Neuronal stem cell (in vitro differentiated cells): ENCODE measurements at regions not wholly inside any gene's neighbourhood (a gene's known extent, or its start where the extent isn't known, plus 50 kb on each side); places are given as distances from the start of the nearest gene placed in this dataset.
A peak's percentile ranks its signal among the peaks of the same experiment; 100 is the strongest.

Experiments used
- DNase-seq: peaks from one replicate; pipeline ENCODE4 v3.0.0-alpha.2; 2013; ENCODE audit warnings: low spot score
- H2AFZ ChIP-seq: one replicate; pipeline ENCODE4 v1.6.1; 2013; ENCODE audit warnings: mild to moderate bottlenecking, low read length, inconsistent platforms
- H2AK5ac ChIP-seq: 2 replicates; pipeline ENCODE4 v1.6.1; 2013; ENCODE audit warnings: low read depth, mild to moderate bottlenecking, inconsistent platforms, low read length, moderate library complexity, mixed read lengths
- H2BK120ac ChIP-seq: 2 replicates; pipeline ENCODE4 v1.6.1; 2013; ENCODE audit warnings: low read depth, mild to moderate bottlenecking, inconsistent platforms, low read length, moderate library complexity, mixed read lengths
- H2BK12ac ChIP-seq: one replicate; pipeline ENCODE4 v1.6.1; 2013; ENCODE audit warnings: low read length, inconsistent platforms
- H2BK15ac ChIP-seq: 2 replicates; pipeline ENCODE4 v1.6.1; 2013; ENCODE audit warnings: mild to moderate bottlenecking, low read length, inconsistent platforms, mixed read lengths
- H2BK5ac ChIP-seq: one replicate; pipeline ENCODE4 v1.6.1; 2013; ENCODE audit warnings: inconsistent platforms, mild to moderate bottlenecking, low read length, moderate library complexity
- H3K14ac ChIP-seq: one replicate; pipeline ENCODE4 v1.6.1; 2013; ENCODE audit warnings: low read length, inconsistent platforms
- H3K18ac ChIP-seq: 2 replicates; pipeline ENCODE4 v1.6.1; 2013; ENCODE audit warnings: low read length, inconsistent platforms
- H3K23ac ChIP-seq: 2 replicates; pipeline ENCODE4 v1.6.1; 2013; ENCODE audit warnings: low read depth, mild to moderate bottlenecking, mixed read lengths, low read length, inconsistent platforms; ENCODE audit not compliant: poor library complexity
- H3K27ac ChIP-seq: replicated peaks from 3 replicates; pipeline ENCODE4 v1.5.1; 2013; ENCODE audit warnings: low read length, inconsistent platforms
- H3K27me3 ChIP-seq, 3 experiments: 2 replicates each; pipeline ENCODE4 v1.6.1; 2013; ENCODE audit warnings: low read length in 3 of 3, mild to moderate bottlenecking in 2 of 3, inconsistent platforms in 1 of 3, low read depth in 1 of 3, mixed read lengths in 1 of 3, moderate library complexity in 1 of 3; ENCODE audit not compliant: control insufficient read depth in 3 of 3, insufficient read depth in 3 of 3
- H3K36me3 ChIP-seq, 2 donors: replicated peaks in 1 of 2; 2 replicates each; pipeline ENCODE4 v1.6.1; 2013; ENCODE audit warnings: low read length in 2 of 2; ENCODE audit not compliant: control insufficient read depth in 2 of 2, insufficient read depth in 2 of 2
- H3K4ac ChIP-seq: 2 replicates; pipeline ENCODE4 v1.6.1; 2013; ENCODE audit warnings: inconsistent platforms, mild to moderate bottlenecking, low read length, moderate library complexity
- H3K4me1 ChIP-seq, 2 donors: 1 replicate in 1 of 2; 2 replicates in 1 of 2; pipeline ENCODE4 v1.6.1; 2013; ENCODE audit warnings: low read length in 2 of 2, low read depth in 1 of 2; ENCODE audit not compliant: control insufficient read depth in 2 of 2, insufficient read depth in 1 of 2
- H3K4me2 ChIP-seq: one replicate; pipeline ENCODE4 v1.6.1; 2013; ENCODE audit warnings: mild to moderate bottlenecking, low read length, inconsistent platforms; ENCODE audit not compliant: insufficient read depth, poor library complexity, severe bottlenecking
- H3K4me3 ChIP-seq, 2 donors: 2 replicates each; pipeline ENCODE4 v1.5.1; 2013; ENCODE audit warnings: low read length in 2 of 2, mild to moderate bottlenecking in 2 of 2, inconsistent platforms in 1 of 2, moderate library complexity in 1 of 2
- H3K79me1 ChIP-seq: one replicate; pipeline ENCODE4 v1.6.1; 2013; ENCODE audit warnings: low read depth, mild to moderate bottlenecking, inconsistent platforms, low read length, moderate library complexity
- H3K9ac ChIP-seq: one replicate; pipeline ENCODE4 v1.6.1; 2013; ENCODE audit warnings: mild to moderate bottlenecking, low read depth, low read length, inconsistent platforms; ENCODE audit not compliant: poor library complexity
- H3K9me3 ChIP-seq, 2 donors: replicated peaks in 1 of 2; 2 replicates each; pipeline versions ENCODE3 to v1.6.1; 2013; ENCODE audit warnings: low read length in 2 of 2, mild to moderate bottlenecking in 2 of 2, inconsistent platforms in 1 of 2, low read depth in 1 of 2, mixed read lengths in 1 of 2, moderate library complexity in 1 of 2; ENCODE audit not compliant: control insufficient read depth in 2 of 2, insufficient read depth in 1 of 2
- H4K8ac ChIP-seq: one replicate; pipeline ENCODE4 v1.6.1; 2013; ENCODE audit warnings: low read depth, mild to moderate bottlenecking, inconsistent platforms, low read length, moderate library complexity
- H4K91ac ChIP-seq: one replicate; pipeline ENCODE4 v1.6.1; 2013; ENCODE audit warnings: low read length, low read depth, mild to moderate bottlenecking, inconsistent platforms; ENCODE audit not compliant: poor library complexity
- WGBS, 2 donors: extraction: QIAGEN DNeasy Blood & Tissue Kit; methylation state at CpG; one replicate each; pipeline ENCODE4 v1.1.7; 2013; ENCODE audit warnings: missing lambda C conversion rate in 2 of 2, mixed read lengths in 1 of 2; ENCODE audit not compliant: insufficient read length in 2 of 2, insufficient replicate concordance in 1 of 2; ENCODE audit errors: extremely low coverage in 2 of 2; 5-methylcytosine and 5-hydroxymethylcytosine counted together

DNA sequence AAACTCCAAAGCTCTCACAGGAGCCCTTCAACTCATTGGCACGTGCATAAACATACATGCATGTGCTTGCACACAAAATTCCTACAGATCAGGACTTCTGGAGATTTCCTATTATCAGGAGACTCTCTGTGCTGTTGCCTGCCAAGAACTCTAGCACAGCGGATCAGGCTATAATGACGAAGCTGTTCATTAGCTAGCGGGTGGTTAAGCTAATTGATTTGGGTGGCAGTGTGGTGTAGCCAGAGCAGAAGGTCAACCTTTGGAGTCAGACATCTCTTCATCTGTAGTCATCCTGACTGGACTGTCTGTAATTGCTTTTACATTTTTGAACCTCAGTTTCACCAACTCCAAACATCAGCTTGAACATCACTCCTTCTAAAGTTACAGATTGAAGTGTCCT lies 69.0 kb downstream of the KIF2B start:
- no CpG with 5 or more reads among the region's 4 CpGs for WGBS, 2 donors
- Histone ChIP-seq H3K9me3 (no peaks in the 10 kb centered on the region), H3K27me3 (no peaks in the 10 kb centered on the region), H3K27ac (no peak overlapping the region), H2BK15ac (no peak overlapping the region), H2BK5ac (no peak overlapping the region), H3K4me1 (no peaks in the 10 kb centered on the region), H4K91ac (no peak overlapping the region), H3K9ac (no peak overlapping the region), H3K18ac (no peak overlapping the region), H2AFZ (no peak overlapping the region), H2BK12ac (no peak overlapping the region), H3K4ac (no peak overlapping the region), H2BK120ac (no peak overlapping the region), H3K14ac (no peak overlapping the region), H3K4me3 (no peak overlapping the region), H3K36me3 (no peaks in the 10 kb centered on the region), H3K4me2 (no peak overlapping the region), H4K8ac (no peak overlapping the region), H2AK5ac (no peak overlapping the region), H3K23ac (no peak overlapping the region), H3K79me1 (no peaks in the 10 kb centered on the region)
- no peak for DNase-seq

DNA sequence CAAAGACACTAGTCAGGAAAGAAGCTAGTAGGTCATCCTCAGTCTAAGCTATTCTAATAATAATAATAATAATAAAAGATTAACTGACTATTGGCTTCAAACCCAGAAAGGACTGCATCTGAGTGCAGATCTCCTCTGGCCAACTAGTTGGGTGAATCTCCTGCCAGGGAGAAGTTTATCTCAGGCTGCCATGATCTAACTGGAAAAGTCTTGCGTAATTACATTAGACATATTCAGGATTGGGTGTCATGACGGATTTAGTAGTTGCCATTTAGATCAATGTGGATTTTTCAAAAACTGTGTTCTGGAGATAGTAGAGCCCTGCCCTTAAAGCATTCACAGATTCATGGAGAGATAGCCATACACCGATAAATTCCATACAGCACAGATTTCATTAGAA lies 69.5 kb downstream of the KIF2B start:
- Histone ChIP-seq H2BK5ac (no peak overlapping the region), H3K27me3 (no peaks in the 10 kb centered on the region), H2BK15ac (no peak overlapping the region), H3K79me1 (no peaks in the 10 kb centered on the region), H3K4me3 (no peak overlapping the region), H2AFZ (no peak overlapping the region), H3K27ac (no peak overlapping the region), H2AK5ac (no peak overlapping the region), H3K9me3 (no peaks in the 10 kb centered on the region), H4K8ac (no peak overlapping the region), H4K91ac (no peak overlapping the region), H3K9ac (no peak overlapping the region), H3K23ac (no peak overlapping the region), H3K4me1 (no peaks in the 10 kb centered on the region), H3K4me2 (no peak overlapping the region), H3K14ac (no peak overlapping the region), H3K4ac (no peak overlapping the region), H3K36me3 (no peaks in the 10 kb centered on the region), H2BK12ac (no peak overlapping the region), H3K18ac (no peak overlapping the region), H2BK120ac (no peak overlapping the region)
- no peak for DNase-seq
- WGBS, 2 donors, result no CpG with 5 or more reads among the region's 3 CpGs

GRCh38 chr17:53894591-53894990 lies 71.9 kb downstream of the KIF2B start:
- Histone ChIP-seq H3K4me2 (no peak overlapping the region), H3K4ac (no peak overlapping the region), H3K36me3 (no peaks in the 10 kb centered on the region), H2BK15ac (no peak overlapping the region), H3K27me3 (no peaks in the 10 kb centered on the region), H3K4me1 (peaks cover 0 to 2% of the 10 kb centered on the region in 2 donors), H4K8ac (no peak overlapping the region), H3K14ac (no peak overlapping the region), H3K4me3 (no peak overlapping the region), H3K79me1 (no peaks in the 10 kb centered on the region), H2AK5ac (no peak overlapping the region), H3K23ac (no peak overlapping the region), H2BK12ac (no peak overlapping the region), H3K18ac (no peak overlapping the region), H3K9ac (no peak overlapping the region), H3K9me3 (no peaks in the 10 kb centered on the region), H2BK120ac (no peak overlapping the region), H4K91ac (no peak overlapping the region), H2AFZ (no peak overlapping the region), H3K27ac (no peak overlapping the region), H2BK5ac (no peak overlapping the region)
- WGBS, 2 donors, result no CpG with 5 or more reads among the region's 1 CpG
- no peak for DNase-seq

DNA sequence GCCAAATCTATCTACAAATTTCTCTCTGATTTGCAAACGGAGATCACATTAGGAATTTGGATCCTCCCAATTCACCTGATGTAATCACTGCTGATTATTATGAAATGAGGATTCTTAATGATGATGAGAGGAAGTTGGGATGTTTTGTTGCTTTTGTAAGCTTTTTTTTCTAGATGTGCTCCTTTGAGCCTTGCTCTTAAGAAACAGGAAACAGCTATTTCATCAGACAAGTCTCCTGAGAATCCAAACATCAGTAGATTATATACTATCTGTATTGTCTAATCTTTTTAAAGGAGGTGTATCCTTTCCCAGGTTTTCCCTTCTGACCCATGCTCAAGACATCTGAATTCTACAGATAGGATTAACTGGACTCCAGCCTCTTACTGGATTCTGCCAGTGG lies 73.3 kb downstream of the KIF2B start:
- no peak overlapping the region for H2BK15ac ChIP-seq
- no peaks in the 10 kb centered on the region for H3K79me1 ChIP-seq
- no peak overlapping the region for H2BK12ac ChIP-seq
- no peak overlapping the region for H3K4ac ChIP-seq
- H2AFZ ChIP-seq, result peak overlapping the region; percentile 15
- WGBS, 2 donors, result no CpG with 5 or more reads among the region's 1 CpG
- no peaks in the 10 kb centered on the region for H3K27me3 ChIP-seq
- no peak overlapping the region for H4K91ac ChIP-seq
- H4K8ac ChIP-seq, result no peak overlapping the region
- H3K27ac ChIP-seq, result no peak overlapping the region
- H3K4me3 ChIP-seq, result no peak overlapping the region
- no peaks in the 10 kb centered on the region for H3K36me3 ChIP-seq
- H3K4me2 ChIP-seq, result no peak overlapping the region
- no peak overlapping the region for H2BK120ac ChIP-seq
- H3K4me1 ChIP-seq, result peaks cover 0 to 2% of the 10 kb centered on the region in 2 donors
- H3K23ac ChIP-seq, result no peak overlapping the region
- H3K14ac ChIP-seq, result no peak overlapping the region
- DNase-seq, result no peak
- no peak overlapping the region for H2AK5ac ChIP-seq
- H3K18ac ChIP-seq, result no peak overlapping the region
- no peaks in the 10 kb centered on the region for H3K9me3 ChIP-seq
- no peak overlapping the region for H3K9ac ChIP-seq
- no peak overlapping the region for H2BK5ac ChIP-seq
